OCI-LY7 (cell line): ENCODE measurements at regions not wholly inside any gene's neighbourhood (a gene's known extent, or its start where the extent isn't known, plus 50 kb on each side); places are given as distances from the start of the nearest gene placed in this dataset.

Experiments used
- EZH2phosphoT487 ChIP-seq: fragments of 200-600 bp; sonication (generic); IDR thresholded peaks from 2 replicates; pipeline ENCODE4 v1.6.1; 2018; ENCODE audit warnings: low read depth, borderline replicate concordance, mild to moderate bottlenecking, mixed run types, antibody characterized with exemption, low read length, moderate library complexity, mixed read lengths
- TF ChIP-seq, protein P1 (sequence below): fragments of 200-600 bp; sonication (generic); conservative IDR thresholded peaks from 2 replicates; pipeline ENCODE4 v1.5.1; 2014; ENCODE audit warnings: mild to moderate bottlenecking, antibody characterized with exemption, low read length, moderate library complexity, mixed read lengths

DNA sequence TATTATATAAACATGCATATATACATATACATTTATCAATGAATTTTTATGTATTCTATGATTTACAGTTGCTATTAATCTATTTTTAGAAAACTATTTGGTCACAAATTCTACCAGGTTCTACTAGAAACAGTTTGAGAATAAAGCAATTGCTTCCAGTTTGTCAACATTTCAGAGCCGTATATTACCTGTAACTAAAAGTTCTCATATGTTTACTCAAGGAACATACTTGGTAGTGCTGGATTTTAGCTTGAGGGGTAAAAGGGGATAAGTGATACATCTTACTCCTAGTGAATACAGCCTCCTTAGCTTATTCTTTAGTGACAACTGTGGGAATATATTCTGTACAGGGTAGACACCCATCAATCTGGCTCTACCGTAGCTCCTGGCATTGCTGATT lies 1590.5 kb upstream of the LRRTM3 start:
- TF ChIP-seq, protein P1, sequence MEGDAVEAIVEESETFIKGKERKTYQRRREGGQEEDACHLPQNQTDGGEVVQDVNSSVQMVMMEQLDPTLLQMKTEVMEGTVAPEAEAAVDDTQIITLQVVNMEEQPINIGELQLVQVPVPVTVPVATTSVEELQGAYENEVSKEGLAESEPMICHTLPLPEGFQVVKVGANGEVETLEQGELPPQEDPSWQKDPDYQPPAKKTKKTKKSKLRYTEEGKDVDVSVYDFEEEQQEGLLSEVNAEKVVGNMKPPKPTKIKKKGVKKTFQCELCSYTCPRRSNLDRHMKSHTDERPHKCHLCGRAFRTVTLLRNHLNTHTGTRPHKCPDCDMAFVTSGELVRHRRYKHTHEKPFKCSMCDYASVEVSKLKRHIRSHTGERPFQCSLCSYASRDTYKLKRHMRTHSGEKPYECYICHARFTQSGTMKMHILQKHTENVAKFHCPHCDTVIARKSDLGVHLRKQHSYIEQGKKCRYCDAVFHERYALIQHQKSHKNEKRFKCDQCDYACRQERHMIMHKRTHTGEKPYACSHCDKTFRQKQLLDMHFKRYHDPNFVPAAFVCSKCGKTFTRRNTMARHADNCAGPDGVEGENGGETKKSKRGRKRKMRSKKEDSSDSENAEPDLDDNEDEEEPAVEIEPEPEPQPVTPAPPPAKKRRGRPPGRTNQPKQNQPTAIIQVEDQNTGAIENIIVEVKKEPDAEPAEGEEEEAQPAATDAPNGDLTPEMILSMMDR: no peak
- no peak for TF ChIP-seq EZH2phosphoT487
